HCT116 (cell line): ENCODE measurements at regions not wholly inside any gene's neighbourhood (a gene's known extent, or its start where the extent isn't known, plus 50 kb on each side); places are given as distances from the start of the nearest gene placed in this dataset.

Experiments used
- ATAC-seq: fragments of 200-7000 bp; cut with Tn5 transposase; 2 replicates; pipeline ENCODE4 v1.9.1; 2020; ENCODE audit warnings: mild to moderate bottlenecking, moderate library complexity
- BruUV-seq: library from RNA; stranded (reverse); fragments of 400-500 nt; replicated peaks from 2 replicates; lab custom pipeline; 2021; lab: Mats Ljungman, UMichigan
- CTCF ChIA-PET: fragments of 300-600 bp; sonication (Branson Sonifier 250); formaldehyde crosslinking; loops from one replicate; lab custom pipeline; 2021; ENCODE audit warnings: antibody characterized with exemption; lab: Charles Lee
- POLR2A ChIA-PET: fragments of 300-600, 350-600 bp; sonication (Branson Sonifier 250); formaldehyde crosslinking; loops from one replicate; lab custom pipeline; 2021; ENCODE audit warnings: antibody characterized with exemption; lab: Charles Lee
- RAD21 ChIA-PET, 2 experiments: fragments of 300-600 bp; sonication (Branson Sonifier 250); formaldehyde crosslinking; loops; one replicate each; lab custom pipeline; 2023; ENCODE audit warnings: low total read pairs in 2 of 2; ENCODE audit not compliant: uncharacterized antibody in 2 of 2, unreplicated experiment in 2 of 2, low non-redundant PET in 1 of 2; lab: Charles Lee
- DNase-seq: peaks from one replicate; pipeline ENCODE4 v3.0.0-alpha.2; 2010; ENCODE audit warnings: low read depth, low spot score
- H2AFZ ChIP-seq: fragments of 200-600 bp; shearing (Covaris generic), sonication (generic); 2 replicates; pipeline ENCODE4 v1.6.1; 2017; ENCODE audit warnings: low read depth, mixed run types, mixed read lengths, antibody characterized with exemption, low read length; ENCODE audit not compliant: poor library complexity, severe bottlenecking
- H3K27ac ChIP-seq: 2 replicates; pipeline ENCODE4 v1.5.1; 2012; ENCODE audit warnings: low read depth, low read length
- H3K27me3 ChIP-seq: fragments of 200-600 bp; sonication (generic); 2 replicates; pipeline ENCODE4 v1.6.1; 2016; ENCODE audit warnings: mixed run types, low read length, mixed read lengths; ENCODE audit not compliant: insufficient read depth
- H3K36me3 ChIP-seq, 2 experiments: fragments of 200-500 bp in 1 of 2; fragments of 200-600 bp in 1 of 2; sonication (Bioruptor generic) in 1 of 2; sonication (generic) in 1 of 2; 2 replicates each; pipeline versions ENCODE4 v1.5.1 to v1.6.1; 2014 to 2016; ENCODE audit warnings: low read length in 2 of 2, inconsistent platforms in 1 of 2, mixed read lengths in 1 of 2, mixed run types in 1 of 2; ENCODE audit not compliant: insufficient read depth in 2 of 2, control insufficient read depth in 1 of 2
- H3K4me1 ChIP-seq, 2 experiments: fragments of 200-600 bp in 1 of 2; sonication (generic) in 1 of 2; 2 replicates each; pipeline versions ENCODE4 v1.5.1 to v1.6.1; 2012 to 2017; ENCODE audit warnings: low read length in 2 of 2, inconsistent platforms in 1 of 2, mild to moderate bottlenecking in 1 of 2, mixed read lengths in 1 of 2, mixed run types in 1 of 2, moderate library complexity in 1 of 2; ENCODE audit not compliant: insufficient read depth in 2 of 2, control insufficient read depth in 1 of 2
- H3K4me2 ChIP-seq: fragments of 200-600 bp; sonication (generic); 2 replicates; pipeline ENCODE4 v1.6.1; 2017; ENCODE audit warnings: mixed run types, low read length, mixed read lengths
- H3K4me3 ChIP-seq, 2 experiments: fragments of 200-600 bp in 1 of 2; sonication (generic) in 1 of 2; replicated peaks in 1 of 2; 2 replicates each; pipeline ENCODE4 v1.5.1; 2011 to 2016; ENCODE audit warnings: low read length in 2 of 2, control low read depth in 1 of 2, low read depth in 1 of 2, mild to moderate bottlenecking in 1 of 2, mixed read lengths in 1 of 2, mixed run types in 1 of 2
- H3K79me2 ChIP-seq: fragments of 200-600 bp; sonication (generic); 2 replicates; pipeline ENCODE4 v1.6.1; 2017; ENCODE audit warnings: mild to moderate bottlenecking, mixed run types, low read length, moderate library complexity, mixed read lengths; ENCODE audit not compliant: insufficient read depth
- H3K9ac ChIP-seq: fragments of 200-600 bp; sonication (generic); 2 replicates; pipeline ENCODE4 v1.6.1; 2016; ENCODE audit warnings: low read length, mixed read lengths
- H3K9me2 ChIP-seq: fragments of 200-600 bp; sonication (generic), shearing (Covaris generic); 2 replicates; pipeline ENCODE4 v1.6.1; 2017; ENCODE audit warnings: mixed run types, mild to moderate bottlenecking, moderate library complexity; ENCODE audit not compliant: insufficient read depth
- H3K9me3 ChIP-seq, 2 experiments: fragments of 200-500 bp in 1 of 2; fragments of 200-600 bp in 1 of 2; sonication (Bioruptor generic) in 1 of 2; sonication (generic) in 1 of 2; 2 replicates each; pipeline ENCODE4 v1.6.1; 2014 to 2017; ENCODE audit warnings: low read length in 2 of 2, mixed read lengths in 2 of 2, inconsistent platforms in 1 of 2, low read depth in 1 of 2, mild to moderate bottlenecking in 1 of 2, mixed run types in 1 of 2, moderate library complexity in 1 of 2; ENCODE audit not compliant: control insufficient read depth in 1 of 2, insufficient read depth in 1 of 2
- H4K20me1 ChIP-seq: fragments of 200-600 bp; sonication (generic), shearing (Covaris generic); 2 replicates; pipeline ENCODE4 v1.6.1; 2017; ENCODE audit warnings: mixed run types, mild to moderate bottlenecking, moderate library complexity; ENCODE audit not compliant: insufficient read depth
- ATF3 ChIP-seq: IDR thresholded peaks from 2 replicates; pipeline ENCODE4 v1.6.1; 2012
- CBX3 ChIP-seq: IDR thresholded peaks from 2 replicates; pipeline ENCODE4 v1.6.1; 2012; ENCODE audit warnings: low read depth
- EGR1 ChIP-seq: IDR thresholded peaks from 2 replicates; pipeline ENCODE4 v1.6.1; 2012; ENCODE audit warnings: low read depth
- ELF1 ChIP-seq: IDR thresholded peaks from 2 replicates; pipeline ENCODE4 v1.6.1; 2012; ENCODE audit warnings: low read depth, borderline replicate concordance
- EZH2 ChIP-seq: fragments of 200-600 bp; sonication (generic); IDR thresholded peaks from 2 replicates; pipeline ENCODE4 v1.6.1; 2017; ENCODE audit warnings: antibody characterized with exemption, mixed run types
- EZH2phosphoT487 ChIP-seq: fragments of 200-600 bp; IDR thresholded peaks from 2 replicates; pipeline ENCODE4 v1.6.1; 2018; ENCODE audit warnings: antibody characterized with exemption, borderline replicate concordance
- FOSL1 ChIP-seq: IDR thresholded peaks from 2 replicates; pipeline ENCODE4 v1.6.1; 2012; ENCODE audit warnings: low read depth
- JUND ChIP-seq: IDR thresholded peaks from 2 replicates; pipeline ENCODE4 v1.6.1; 2012
- MAX ChIP-seq: IDR thresholded peaks from 2 replicates; pipeline ENCODE4 v1.6.1; 2012
- POLR2A ChIP-seq: IDR thresholded peaks from 2 replicates; pipeline ENCODE4 v1.7.0; 2011; ENCODE audit warnings: borderline replicate concordance; ENCODE audit not compliant: insufficient read depth, insufficient read length; ENCODE audit errors: extremely low read depth
- RAD21 ChIP-seq: IDR thresholded peaks from 2 replicates; pipeline ENCODE4 v1.6.1; 2012; ENCODE audit warnings: low read depth, mild to moderate bottlenecking
- REST ChIP-seq: IDR thresholded peaks from 2 replicates; pipeline ENCODE4 v1.6.1; 2012; ENCODE audit warnings: low read depth
- SP1 ChIP-seq: IDR thresholded peaks from 2 replicates; pipeline ENCODE4 v1.6.1; 2012; ENCODE audit warnings: low read depth
- TCF7L2 ChIP-seq: IDR thresholded peaks from 2 replicates; pipeline ENCODE4 v1.7.0; 2011; ENCODE audit warnings: borderline replicate concordance, inconsistent platforms; ENCODE audit not compliant: insufficient read depth, insufficient read length; ENCODE audit errors: extremely low read depth
- YY1 ChIP-seq: IDR thresholded peaks from 2 replicates; pipeline ENCODE4 v1.6.1; 2011; ENCODE audit warnings: low read length, low read depth, moderate library complexity, mild to moderate bottlenecking; ENCODE audit not compliant: insufficient replicate concordance; ENCODE audit errors: extremely low read depth
- ZNF274 ChIP-seq: fragments of 200-500 bp; sonication (Bioruptor generic); IDR thresholded peaks from 2 replicates; pipeline ENCODE4 v1.6.1; 2014; ENCODE audit warnings: mild to moderate bottlenecking, low read depth, low read length, inconsistent platforms
- intact Hi-C: fragments of 100-400 bp; cut with micrococcal nuclease; formaldehyde crosslinking; loops from 2 replicates; pipeline ENCODE4 v1.10.0; 2022

GRCh38 chr2:16335947-16336346, 329.7 kb downstream of the CYRIA start:
- no TSS peak for BruUV-seq
- no peak for TF ChIP-seq REST
- TF ChIP-seq POLR2A = no peak
- no peak for TF ChIP-seq RAD21
- TF ChIP-seq FOSL1 = no peak
- TF ChIP-seq ZNF274 = no peak
- TF ChIP-seq ELF1 = no peak
- TF ChIP-seq JUND = no peak
- TF ChIP-seq EGR1 = no peak
- TF ChIP-seq EZH2 = no peak
- no peak for TF ChIP-seq MAX
- TF ChIP-seq ATF3 = no peak
- no peak for TF ChIP-seq EZH2phosphoT487
- no peak for TF ChIP-seq SP1
- TF ChIP-seq YY1 = no peak
- no peak for TF ChIP-seq TCF7L2
- no peak for TF ChIP-seq CBX3
- CTCF ChIA-PET = no interaction called here

More at GRCh38 chr2:16335947-16336346, 329.7 kb downstream of the CYRIA start:
- no peaks in the 10 kb centered on the region for H3K27me3 ChIP-seq
- intact Hi-C loops = no loop called here
- no peak overlapping the region for H3K9ac ChIP-seq
- H3K4me3 ChIP-seq = no peak overlapping the region
- DNase-seq (no peak), ATAC-seq (no peak)
- no peak overlapping the region for H3K27ac ChIP-seq
- H2AFZ ChIP-seq = no peak overlapping the region
- H3K9me3 ChIP-seq = no peaks in the 10 kb centered on the region
- H3K9me2 ChIP-seq = no peaks in the 10 kb centered on the region
- no peak overlapping the region for H3K4me2 ChIP-seq
- RAD21 ChIA-PET = no interaction called here
- no peaks in the 10 kb centered on the region for H3K4me1 ChIP-seq
- H3K79me2 ChIP-seq = no peaks in the 10 kb centered on the region
- no peaks in the 10 kb centered on the region; the same call in 1 of the 2 replicates for H4K20me1 ChIP-seq
- POLR2A ChIA-PET = no interaction called here
- H3K36me3 ChIP-seq = no peaks in the 10 kb centered on the region
